ENCODE measurements at regions not wholly inside any gene's neighbourhood (a gene's known extent, or its start where the extent isn't known, plus 50 kb on each side); places are given as distances from the start of the nearest gene placed in this dataset.

GRCh38 chr5:124310453-124310852 is 436.0 kb downstream of the ZNF608 start:
- Histone ChIP-seq H3K9me1 (ENCODE audit: control insufficient read depth, insufficient read depth, low read length) (no peaks in the 10 kb centered on the region), H4K20me1 (replicated peaks; ENCODE audit: control insufficient read depth, insufficient read depth, low read length) (no peaks in the 10 kb centered on the region), H3K27me3 (ENCODE audit: control insufficient read depth in 2 of 2, insufficient read depth in 2 of 2, low read length in 2 of 2) (no peaks in the 10 kb centered on the region), H3K4me2 (ENCODE audit: insufficient read depth, low read length) (no peak overlapping the region), H3K4me1 (replicated peaks in 1 of 2; ENCODE audit: control insufficient read depth in 2 of 2, insufficient read depth in 2 of 2, low read length in 2 of 2) (no peaks in the 10 kb centered on the region), H3K36me3 (ENCODE audit: control insufficient read depth, insufficient read depth, low read length) (no peaks in the 10 kb centered on the region), H3K4me3 (no peak overlapping the region), H3K9me3 (replicated peaks; ENCODE audit: control insufficient read depth, insufficient read depth, low read depth, low read length) (no peaks in the 10 kb centered on the region), H3K9ac (ENCODE audit: insufficient read depth in 1 of 2, low read depth in 2 of 2, low read length in 2 of 2) (no peak overlapping the region), H2AFZ (ENCODE audit: low read depth, low read length) (no peak overlapping the region), H3K27ac (ENCODE audit: extremely low read depth, low read depth, low read length) (no peak overlapping the region), H3K79me2 (ENCODE audit: control insufficient read depth, insufficient read depth, low read length) (no peaks in the 10 kb centered on the region)
- CTCF ChIA-PET (ENCODE audit: low intra/inter-chr PET ratio) = no interaction called here
- BruUV-seq (replicated peaks) = no TSS peak
- DNase-seq (ENCODE audit: extremely low read depth in 1 of 4, low spot score in 3 of 4) (no peak), FAIRE-seq (no peak), ATAC-seq (no peak)
- WGBS (ENCODE audit: insufficient coverage, low coverage, missing lambda C conversion rate) = 0% methylated on average over 3 of the region's 3 CpGs
- in situ Hi-C loops (cut with MboI) = no loop called here
- TF ChIP-seq MEF2D (tag; conservative IDR thresholded peaks at IDR 0.05; ENCODE audit: low read depth) (no peak), SMAD3 (CRISPR knock-in tag; conservative IDR thresholded peaks at IDR 0.05) (no peak), UBTF (IDR thresholded peaks at IDR 0.05; ENCODE audit: borderline replicate concordance in 1 of 2, low read depth in 2 of 2, low read length in 2 of 2) (no peak), ZNF3 (CRISPR knock-in tag; IDR thresholded peaks at IDR 0.05) (no peak), ZNF511 (CRISPR knock-in tag; IDR thresholded peaks at IDR 0.05) (no peak), PRPF4 (IDR thresholded peaks at IDR 0.05; ENCODE audit: insufficient read depth, low read depth, low read length, poor library complexity, severe bottlenecking) (no peak)
- TF ChIP-seq, protein P1, sequence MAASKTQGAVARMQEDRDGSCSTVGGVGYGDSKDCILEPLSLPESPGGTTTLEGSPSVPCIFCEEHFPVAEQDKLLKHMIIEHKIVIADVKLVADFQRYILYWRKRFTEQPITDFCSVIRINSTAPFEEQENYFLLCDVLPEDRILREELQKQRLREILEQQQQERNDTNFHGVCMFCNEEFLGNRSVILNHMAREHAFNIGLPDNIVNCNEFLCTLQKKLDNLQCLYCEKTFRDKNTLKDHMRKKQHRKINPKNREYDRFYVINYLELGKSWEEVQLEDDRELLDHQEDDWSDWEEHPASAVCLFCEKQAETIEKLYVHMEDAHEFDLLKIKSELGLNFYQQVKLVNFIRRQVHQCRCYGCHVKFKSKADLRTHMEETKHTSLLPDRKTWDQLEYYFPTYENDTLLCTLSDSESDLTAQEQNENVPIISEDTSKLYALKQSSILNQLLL (CRISPR knock-in tag; IDR thresholded peaks at IDR 0.05; ENCODE audit: borderline replicate concordance) = no peak
- intact Hi-C loops (cut with micrococcal nuclease) = no loop called here
- POLR2A ChIA-PET = no interaction called here

All from K562 (cell line).